A549 (cell line): ENCODE measurements at regions not wholly inside any gene's neighbourhood (a gene's known extent, or its start where the extent isn't known, plus 50 kb on each side); places are given as distances from the start of the nearest gene placed in this dataset.

Experiments used
- BHLHE40 ChIP-seq: IDR thresholded peaks from 2 replicates; pipeline ENCODE4 v1.6.1; 2012; ENCODE audit warnings: low read depth, low read length, inconsistent platforms
- CBX8 ChIP-seq: fragments of 200-600 bp; sonication (generic); IDR thresholded peaks from 2 replicates; pipeline ENCODE4 v1.6.1; 2016
- CEBPB ChIP-seq, 2 experiments: fragments of >200 bp in 1 of 2; sonication (Bioruptor Twin) in 1 of 2; formaldehyde crosslinking in 1 of 2; IDR thresholded peaks; 2 replicates each; pipeline ENCODE4 v1.6.1; 2012 to 2016
- EP300 ChIP-seq, 2 experiments: fragments of >200 bp; sonication (Bioruptor Twin); formaldehyde crosslinking; IDR thresholded peaks; 2 replicates in 1 of 2; 3 replicates in 1 of 2; pipeline ENCODE4 v1.6.1; 2016 to 2017
- MYC ChIP-seq: IDR thresholded peaks from 2 replicates; pipeline ENCODE4 v1.6.1; 2012; ENCODE audit warnings: mild to moderate bottlenecking, inconsistent platforms, low read length, improper control_type of control experiment, borderline replicate concordance
- PHF8 ChIP-seq: fragments of 200-600 bp; sonication (generic); IDR thresholded peaks from 2 replicates; pipeline ENCODE4 v1.6.1; 2016; ENCODE audit warnings: low read depth, mild to moderate bottlenecking, antibody characterized with exemption, moderate library complexity, borderline replicate concordance
- RCOR1 ChIP-seq: fragments of 150-350 bp; IDR thresholded peaks from 2 replicates; pipeline ENCODE4 v1.6.1; 2014; ENCODE audit warnings: antibody characterized with exemption, low read length, low read depth
- RNF2 ChIP-seq: fragments of 200-600 bp; sonication (generic); IDR thresholded peaks from 2 replicates; pipeline ENCODE4 v1.6.1; 2016; ENCODE audit warnings: low read depth, mild to moderate bottlenecking, antibody characterized with exemption, moderate library complexity, borderline replicate concordance
- TP53 ChIP-seq: fragments of 250-450 bp; sonication (Bioruptor Pico); IDR thresholded peaks from 2 replicates; pipeline ENCODE4 v1.5.0; 2021; ENCODE audit warnings: mild to moderate bottlenecking, moderate library complexity
- TF ChIP-seq, protein P1 (sequence below): IDR thresholded peaks from 2 replicates; pipeline ENCODE4 v1.6.1; 2012
- TF ChIP-seq, protein P2 (sequence below): fragments of 150-350 bp; IDR thresholded peaks from 2 replicates; pipeline ENCODE4 v1.6.1; 2014; ENCODE audit warnings: low read depth, mild to moderate bottlenecking, low read length
- TF ChIP-seq, protein P3 (sequence below): fragments of >200 bp; sonication (Bioruptor Twin); formaldehyde crosslinking; IDR thresholded peaks from 3 replicates; pipeline ENCODE4 v1.5.1; 2016
- TF ChIP-seq, protein P4 (sequence below): fragments of 200-600 bp; sonication (generic); IDR thresholded peaks from 2 replicates; pipeline ENCODE4 v1.6.1; 2016; ENCODE audit warnings: antibody characterized with exemption, mild to moderate bottlenecking, moderate library complexity

DNA sequence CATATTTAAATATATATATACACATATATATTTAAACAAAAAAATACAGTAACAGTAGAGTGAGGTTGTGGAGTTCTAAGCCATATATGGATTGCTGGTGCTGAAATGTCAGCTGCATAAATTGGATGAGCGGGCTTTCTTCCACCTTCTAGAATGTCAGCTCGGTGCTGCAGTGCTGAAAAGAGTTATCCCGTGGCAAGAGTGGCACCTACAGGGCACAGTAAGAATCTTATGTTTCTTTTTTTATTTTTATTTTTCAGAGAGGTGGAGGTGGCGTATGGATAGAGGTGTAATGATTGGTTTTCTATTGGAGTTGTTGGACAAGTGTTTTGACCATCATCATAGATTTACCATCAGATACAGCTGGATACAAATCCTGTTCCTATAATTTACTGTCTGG is 86.2 kb upstream of the DYNC1I1 start:
- TF ChIP-seq, protein P1, sequence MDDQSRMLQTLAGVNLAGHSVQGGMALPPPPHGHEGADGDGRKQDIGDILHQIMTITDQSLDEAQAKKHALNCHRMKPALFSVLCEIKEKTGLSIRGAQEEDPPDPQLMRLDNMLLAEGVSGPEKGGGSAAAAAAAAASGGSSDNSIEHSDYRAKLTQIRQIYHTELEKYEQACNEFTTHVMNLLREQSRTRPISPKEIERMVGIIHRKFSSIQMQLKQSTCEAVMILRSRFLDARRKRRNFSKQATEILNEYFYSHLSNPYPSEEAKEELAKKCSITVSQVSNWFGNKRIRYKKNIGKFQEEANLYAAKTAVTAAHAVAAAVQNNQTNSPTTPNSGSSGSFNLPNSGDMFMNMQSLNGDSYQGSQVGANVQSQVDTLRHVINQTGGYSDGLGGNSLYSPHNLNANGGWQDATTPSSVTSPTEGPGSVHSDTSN, result no peak
- TF ChIP-seq, protein P2, sequence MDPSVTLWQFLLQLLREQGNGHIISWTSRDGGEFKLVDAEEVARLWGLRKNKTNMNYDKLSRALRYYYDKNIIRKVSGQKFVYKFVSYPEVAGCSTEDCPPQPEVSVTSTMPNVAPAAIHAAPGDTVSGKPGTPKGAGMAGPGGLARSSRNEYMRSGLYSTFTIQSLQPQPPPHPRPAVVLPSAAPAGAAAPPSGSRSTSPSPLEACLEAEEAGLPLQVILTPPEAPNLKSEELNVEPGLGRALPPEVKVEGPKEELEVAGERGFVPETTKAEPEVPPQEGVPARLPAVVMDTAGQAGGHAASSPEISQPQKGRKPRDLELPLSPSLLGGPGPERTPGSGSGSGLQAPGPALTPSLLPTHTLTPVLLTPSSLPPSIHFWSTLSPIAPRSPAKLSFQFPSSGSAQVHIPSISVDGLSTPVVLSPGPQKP, result no peak
- TF ChIP-seq CEBPB (IDR thresholded peaks at IDR 0.05) (no peak), EP300 (IDR thresholded peaks at IDR 0.05) (no peak), MYC (no peak), RNF2 (no peak), BHLHE40 (no peak), PHF8 (no peak), RCOR1 (no peak), TP53 (CRISPR knock-in tag) (no peak), CBX8 (no peak)
- TF ChIP-seq, protein P3, sequence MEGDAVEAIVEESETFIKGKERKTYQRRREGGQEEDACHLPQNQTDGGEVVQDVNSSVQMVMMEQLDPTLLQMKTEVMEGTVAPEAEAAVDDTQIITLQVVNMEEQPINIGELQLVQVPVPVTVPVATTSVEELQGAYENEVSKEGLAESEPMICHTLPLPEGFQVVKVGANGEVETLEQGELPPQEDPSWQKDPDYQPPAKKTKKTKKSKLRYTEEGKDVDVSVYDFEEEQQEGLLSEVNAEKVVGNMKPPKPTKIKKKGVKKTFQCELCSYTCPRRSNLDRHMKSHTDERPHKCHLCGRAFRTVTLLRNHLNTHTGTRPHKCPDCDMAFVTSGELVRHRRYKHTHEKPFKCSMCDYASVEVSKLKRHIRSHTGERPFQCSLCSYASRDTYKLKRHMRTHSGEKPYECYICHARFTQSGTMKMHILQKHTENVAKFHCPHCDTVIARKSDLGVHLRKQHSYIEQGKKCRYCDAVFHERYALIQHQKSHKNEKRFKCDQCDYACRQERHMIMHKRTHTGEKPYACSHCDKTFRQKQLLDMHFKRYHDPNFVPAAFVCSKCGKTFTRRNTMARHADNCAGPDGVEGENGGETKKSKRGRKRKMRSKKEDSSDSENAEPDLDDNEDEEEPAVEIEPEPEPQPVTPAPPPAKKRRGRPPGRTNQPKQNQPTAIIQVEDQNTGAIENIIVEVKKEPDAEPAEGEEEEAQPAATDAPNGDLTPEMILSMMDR, result peak; percentile 89
- TF ChIP-seq, protein P4, sequence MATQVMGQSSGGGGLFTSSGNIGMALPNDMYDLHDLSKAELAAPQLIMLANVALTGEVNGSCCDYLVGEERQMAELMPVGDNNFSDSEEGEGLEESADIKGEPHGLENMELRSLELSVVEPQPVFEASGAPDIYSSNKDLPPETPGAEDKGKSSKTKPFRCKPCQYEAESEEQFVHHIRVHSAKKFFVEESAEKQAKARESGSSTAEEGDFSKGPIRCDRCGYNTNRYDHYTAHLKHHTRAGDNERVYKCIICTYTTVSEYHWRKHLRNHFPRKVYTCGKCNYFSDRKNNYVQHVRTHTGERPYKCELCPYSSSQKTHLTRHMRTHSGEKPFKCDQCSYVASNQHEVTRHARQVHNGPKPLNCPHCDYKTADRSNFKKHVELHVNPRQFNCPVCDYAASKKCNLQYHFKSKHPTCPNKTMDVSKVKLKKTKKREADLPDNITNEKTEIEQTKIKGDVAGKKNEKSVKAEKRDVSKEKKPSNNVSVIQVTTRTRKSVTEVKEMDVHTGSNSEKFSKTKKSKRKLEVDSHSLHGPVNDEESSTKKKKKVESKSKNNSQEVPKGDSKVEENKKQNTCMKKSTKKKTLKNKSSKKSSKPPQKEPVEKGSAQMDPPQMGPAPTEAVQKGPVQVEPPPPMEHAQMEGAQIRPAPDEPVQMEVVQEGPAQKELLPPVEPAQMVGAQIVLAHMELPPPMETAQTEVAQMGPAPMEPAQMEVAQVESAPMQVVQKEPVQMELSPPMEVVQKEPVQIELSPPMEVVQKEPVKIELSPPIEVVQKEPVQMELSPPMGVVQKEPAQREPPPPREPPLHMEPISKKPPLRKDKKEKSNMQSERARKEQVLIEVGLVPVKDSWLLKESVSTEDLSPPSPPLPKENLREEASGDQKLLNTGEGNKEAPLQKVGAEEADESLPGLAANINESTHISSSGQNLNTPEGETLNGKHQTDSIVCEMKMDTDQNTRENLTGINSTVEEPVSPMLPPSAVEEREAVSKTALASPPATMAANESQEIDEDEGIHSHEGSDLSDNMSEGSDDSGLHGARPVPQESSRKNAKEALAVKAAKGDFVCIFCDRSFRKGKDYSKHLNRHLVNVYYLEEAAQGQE, result no peak
